ENCODE measurements at regions not wholly inside any gene's neighbourhood (a gene's known extent, or its start where the extent isn't known, plus 50 kb on each side); places are given as distances from the start of the nearest gene placed in this dataset.

- no peak for TF ChIP-seq USF2 (IDR thresholded peaks at IDR 0.05; ENCODE audit: low read depth, low read length)
- no peak for TF ChIP-seq RCOR1 (IDR thresholded peaks at IDR 0.05; ENCODE audit: insufficient replicate concordance, low read length)
- TF ChIP-seq BHLHE40 (IDR thresholded peaks at IDR 0.05; ENCODE audit: low read depth, low read length) = no peak
- no peak for TF ChIP-seq MAZ (IDR thresholded peaks at IDR 0.05; ENCODE audit: borderline replicate concordance, low read depth, low read length)
- no peak for TF ChIP-seq RAD21 (IDR thresholded peaks at IDR 0.05; ENCODE audit: low read length)
- TF ChIP-seq ELK1 (IDR thresholded peaks at IDR 0.05; ENCODE audit: borderline replicate concordance, low read depth, low read length) = no peak
- no peak for TF ChIP-seq MAFK (IDR thresholded peaks at IDR 0.05; ENCODE audit: low read depth, low read length)
- no peak for TF ChIP-seq POLR2A (IDR thresholded peaks at IDR 0.05; ENCODE audit: low read depth, low read length)
- no peak for TF ChIP-seq NFE2L2 (IDR thresholded peaks at IDR 0.05; ENCODE audit: low read depth, low read length)
- no peak for TF ChIP-seq SMC3 (IDR thresholded peaks at IDR 0.05; ENCODE audit: low read depth, low read length)
- no peak for TF ChIP-seq RFX5 (IDR thresholded peaks at IDR 0.05; ENCODE audit: low read depth, low read length)
- TF ChIP-seq FOS (IDR thresholded peaks at IDR 0.05; ENCODE audit: low read depth, low read length) = no peak
- no peak for TF ChIP-seq CHD1 (IDR thresholded peaks at IDR 0.05; ENCODE audit: low read depth, low read length)
- no peak for TF ChIP-seq CEBPB (IDR thresholded peaks at IDR 0.05; ENCODE audit: low read depth, low read length)
- TF ChIP-seq MXI1 (IDR thresholded peaks at IDR 0.05; ENCODE audit: borderline replicate concordance, low read depth, low read length) = no peak
- no peak for TF ChIP-seq CTCF (conservative IDR thresholded peaks at IDR 0.05; ENCODE audit: low read depth, low read length)
- Histone ChIP-seq H3K4me2 (ENCODE audit: low read depth, low read length) (no peak overlapping the region), H3K9me3 (ENCODE audit: control insufficient read depth, insufficient read depth, low read length) (no peaks in the 10 kb centered on the region), H3K18ac (ENCODE audit: low read depth, low read length) (no peak overlapping the region), H3K14ac (replicated peaks; ENCODE audit: low read depth, low read length) (no peak overlapping the region), H2AK9ac (replicated peaks; ENCODE audit: low read depth, low read length, poor library complexity) (no peak overlapping the region), H2BK20ac (ENCODE audit: low read depth, low read length) (no peak overlapping the region), H2AFZ (replicated peaks; ENCODE audit: low read length, poor library complexity) (no peak overlapping the region), H3K23ac (ENCODE audit: low read depth, low read length) (no peak overlapping the region), H2AK5ac (ENCODE audit: low read depth, low read length) (no peak overlapping the region), H3K9ac (ENCODE audit: low read depth, low read length) (no peak overlapping the region), H2BK15ac (ENCODE audit: low read depth, low read length) (no peak overlapping the region), H3K79me1 (ENCODE audit: low read depth in 1 of 2, low read length in 2 of 2) (no peaks in the 10 kb centered on the region), H4K91ac (ENCODE audit: insufficient read depth, low read depth, low read length) (no peak overlapping the region), H3K9me1 (ENCODE audit: insufficient read depth, low read length) (no peaks in the 10 kb centered on the region), H3K56ac (ENCODE audit: extremely low read depth, insufficient read depth, low read length) (no peak overlapping the region), H3K4me3 (ENCODE audit: insufficient read depth, low read depth, low read length) (no peak overlapping the region), H3K4ac (ENCODE audit: low read depth, low read length) (no peak overlapping the region), H4K20me1 (ENCODE audit: insufficient read depth, low read length) (no peaks in the 10 kb centered on the region), H3K4me1 (ENCODE audit: control insufficient read depth, insufficient read depth, low read length) (peaks cover 3% of the 10 kb centered on the region), H2BK5ac (ENCODE audit: low read depth, low read length, poor library complexity, severe bottlenecking) (no peak overlapping the region), H3K27me3 (ENCODE audit: control insufficient read depth, insufficient read depth, low read length) (peaks cover 7% of the 10 kb centered on the region; the same call in 1 of the 2 replicates), H3K36me3 (ENCODE audit: control insufficient read depth, insufficient read depth, low read length) (no peaks in the 10 kb centered on the region), H3K27ac (ENCODE audit: insufficient read depth, low read length) (no peak overlapping the region), H2BK120ac (ENCODE audit: low read depth, low read length) (no peak overlapping the region), H4K8ac (ENCODE audit: low read depth in 2 of 2, low read length in 2 of 2) (no peak overlapping the region), H4K5ac (ENCODE audit: low read depth, low read length) (no peak overlapping the region)
- intact Hi-C loops (cut with micrococcal nuclease) = no loop called here
- no peak for DNase-seq
- in situ Hi-C loops (cut with MboI; ENCODE audit: low sequenced_read_pairs) = no loop called here
- dilution Hi-C loops (cut with HindIII; ENCODE audit: low sequenced_read_pairs, unreplicated experiment) = no loop called here
- BruUV-seq (replicated peaks) = no TSS peak
- CTCF ChIA-PET = interaction anchor here (0.6 kb wide), 1 partner anchor 106 kb away, joined by 4 read pairs; no protein-coding TSS in a partner anchor
- POLR2A ChIA-PET (ENCODE audit: unreplicated experiment) = no interaction called here
- WGBS, 2 experiments (ENCODE audit: extremely low coverage in 2 of 2, insufficient read length in 1 of 2) = 33% methylated on average over 1 of the region's 3 CpGs; no CpG with 5 or more reads in 1 of the 2 experiments
- no peak for ATAC-seq (ENCODE audit: low read depth)
Observed at GRCh38 chr5:72691751-72692150, 124.7 kb upstream of the TNPO1 start.
